ENCODE measurements at regions not wholly inside any gene's neighbourhood (a gene's known extent, or its start where the extent isn't known, plus 50 kb on each side); places are given as distances from the start of the nearest gene placed in this dataset.

- no peak for TF ChIP-seq POLR2A (IDR thresholded peaks at IDR 0.05)
- TF ChIP-seq, protein P1, sequence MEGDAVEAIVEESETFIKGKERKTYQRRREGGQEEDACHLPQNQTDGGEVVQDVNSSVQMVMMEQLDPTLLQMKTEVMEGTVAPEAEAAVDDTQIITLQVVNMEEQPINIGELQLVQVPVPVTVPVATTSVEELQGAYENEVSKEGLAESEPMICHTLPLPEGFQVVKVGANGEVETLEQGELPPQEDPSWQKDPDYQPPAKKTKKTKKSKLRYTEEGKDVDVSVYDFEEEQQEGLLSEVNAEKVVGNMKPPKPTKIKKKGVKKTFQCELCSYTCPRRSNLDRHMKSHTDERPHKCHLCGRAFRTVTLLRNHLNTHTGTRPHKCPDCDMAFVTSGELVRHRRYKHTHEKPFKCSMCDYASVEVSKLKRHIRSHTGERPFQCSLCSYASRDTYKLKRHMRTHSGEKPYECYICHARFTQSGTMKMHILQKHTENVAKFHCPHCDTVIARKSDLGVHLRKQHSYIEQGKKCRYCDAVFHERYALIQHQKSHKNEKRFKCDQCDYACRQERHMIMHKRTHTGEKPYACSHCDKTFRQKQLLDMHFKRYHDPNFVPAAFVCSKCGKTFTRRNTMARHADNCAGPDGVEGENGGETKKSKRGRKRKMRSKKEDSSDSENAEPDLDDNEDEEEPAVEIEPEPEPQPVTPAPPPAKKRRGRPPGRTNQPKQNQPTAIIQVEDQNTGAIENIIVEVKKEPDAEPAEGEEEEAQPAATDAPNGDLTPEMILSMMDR (IDR thresholded peaks at IDR 0.05), result no peak
These were observed 517.2 kb downstream of the CAAP1 start for GRCh38 chr9:26375448-26375847.
